Astrocyte (in vitro differentiated cells and primary cell): ENCODE measurements at regions not wholly inside any gene's neighbourhood (a gene's known extent, or its start where the extent isn't known, plus 50 kb on each side); places are given as distances from the start of the nearest gene placed in this dataset.

Experiments used
- CTCF ChIP-seq: IDR thresholded peaks from 2 replicates; pipeline ENCODE4 v1.5.1; 2011; ENCODE audit warnings: low read depth, mild to moderate bottlenecking, inconsistent platforms, low read length, moderate library complexity; ENCODE audit not compliant: insufficient read depth
- EZH2 ChIP-seq: IDR thresholded peaks from 2 replicates; pipeline ENCODE4 v1.6.1; 2012; ENCODE audit warnings: mild to moderate bottlenecking, low read length, inconsistent platforms; ENCODE audit not compliant: insufficient read depth

DNA sequence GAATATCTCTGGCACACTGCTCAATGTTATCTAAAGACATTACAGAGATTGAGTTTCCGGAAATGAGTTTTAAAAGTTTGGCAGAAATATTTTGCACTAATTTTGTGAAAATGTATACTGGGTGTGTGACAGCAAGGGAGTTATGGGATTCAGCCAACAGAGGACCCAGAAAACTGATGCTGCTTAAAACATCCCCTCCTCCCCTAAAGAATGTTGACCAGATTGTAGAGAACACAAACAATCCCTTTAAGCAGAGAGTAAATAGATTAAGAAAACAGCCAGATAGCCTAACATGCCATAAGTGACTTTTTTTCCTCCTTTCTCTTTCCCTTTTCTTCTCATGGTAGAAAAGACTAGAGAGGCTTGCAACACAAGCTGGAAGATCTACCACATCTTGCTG lies 928.0 kb upstream of the ALCAM start:
- no peak for TF ChIP-seq CTCF
- TF ChIP-seq EZH2, result no peak
